Activated CD8-positive, alpha-beta T cell treated with anti-CD3 and anti-CD28 coated beads for 36 hours (primary cell): ENCODE measurements at regions not wholly inside any gene's neighbourhood (a gene's known extent, or its start where the extent isn't known, plus 50 kb on each side); places are given as distances from the start of the nearest gene placed in this dataset.

Experiments
- ATAC-seq: fragments of 200-7000 bp; cut with Tn5 transposase; one replicate; pipeline ENCODE4 v1.10.0; 2021; ENCODE audit warnings: mild to moderate bottlenecking, moderate library complexity
- CTCF ChIA-PET: fragments of 350-600 bp; sonication (Branson Sonifier 250); formaldehyde crosslinking; loops from one replicate; lab custom pipeline; 2021; ENCODE audit warnings: antibody characterized with exemption; lab: Charles Lee
- POLR2A ChIA-PET: fragments of 350-600 bp; sonication (Branson Sonifier 250); formaldehyde crosslinking; loops from one replicate; lab custom pipeline; 2021; ENCODE audit warnings: antibody characterized with exemption; lab: Charles Lee
- DNase-seq: peaks from one replicate; pipeline ENCODE4 v3.0.0-alpha.2; 2020
- H3K27ac Mint-ChIP-seq: one replicate; pipeline ENCODE4 v1.8.0; 2021; ENCODE audit warnings: mild to moderate bottlenecking, mixed read lengths
- H3K27me3 Mint-ChIP-seq: one replicate; pipeline ENCODE4 v1.8.0; 2021; ENCODE audit warnings: mixed read lengths
- H3K36me3 Mint-ChIP-seq: one replicate; pipeline ENCODE4 v1.8.0; 2021; ENCODE audit warnings: low read depth, mixed read lengths
- H3K4me1 Mint-ChIP-seq: one replicate; pipeline ENCODE4 v1.8.0; 2021; ENCODE audit warnings: low read depth, mixed read lengths
- H3K4me3 Mint-ChIP-seq: one replicate; pipeline ENCODE4 v1.8.0; 2021; ENCODE audit warnings: mild to moderate bottlenecking, moderate library complexity, mixed read lengths
- H3K9me3 Mint-ChIP-seq: one replicate; pipeline ENCODE4 v1.8.0; 2021; ENCODE audit warnings: mixed read lengths
- intact Hi-C: fragments of 100-400 bp; cut with micrococcal nuclease; formaldehyde crosslinking; loops from one replicate; pipeline ENCODE4 v1.10.0; 2022
- TF ChIP-seq, protein P1 (sequence below): fragments of 200-600 bp; IDR thresholded peaks from one replicate; pipeline ENCODE4 v1.8.0; 2022; ENCODE audit warnings: antibody characterized with exemption, mild to moderate bottlenecking

DNA sequence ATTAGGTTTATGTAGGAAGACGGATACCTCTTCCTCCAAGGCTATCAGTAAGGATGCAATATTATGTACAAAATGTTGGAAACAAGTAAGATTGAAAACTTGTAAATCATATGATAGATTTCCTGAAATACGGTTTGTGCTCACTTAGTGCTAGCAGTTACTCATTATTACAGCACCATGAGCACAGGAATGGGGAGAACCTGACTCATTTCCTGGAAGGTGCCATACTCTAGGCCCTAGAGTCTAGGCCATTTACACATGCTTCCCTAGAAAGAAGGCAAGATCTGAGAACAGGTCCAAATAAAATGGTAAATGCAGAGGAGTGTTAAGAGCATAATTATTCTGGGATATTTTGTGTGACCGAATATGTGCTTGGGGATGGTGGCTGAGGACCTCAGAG is 467.7 kb upstream of the CELF4 start:
- H3K9me3 Mint-ChIP-seq, result no peaks in the 10 kb centered on the region
- no peak for DNase-seq
- H3K27me3 Mint-ChIP-seq, result no peaks in the 10 kb centered on the region
- POLR2A ChIA-PET, result no interaction called here
- H3K27ac Mint-ChIP-seq, result no peak overlapping the region
- TF ChIP-seq, protein P1, sequence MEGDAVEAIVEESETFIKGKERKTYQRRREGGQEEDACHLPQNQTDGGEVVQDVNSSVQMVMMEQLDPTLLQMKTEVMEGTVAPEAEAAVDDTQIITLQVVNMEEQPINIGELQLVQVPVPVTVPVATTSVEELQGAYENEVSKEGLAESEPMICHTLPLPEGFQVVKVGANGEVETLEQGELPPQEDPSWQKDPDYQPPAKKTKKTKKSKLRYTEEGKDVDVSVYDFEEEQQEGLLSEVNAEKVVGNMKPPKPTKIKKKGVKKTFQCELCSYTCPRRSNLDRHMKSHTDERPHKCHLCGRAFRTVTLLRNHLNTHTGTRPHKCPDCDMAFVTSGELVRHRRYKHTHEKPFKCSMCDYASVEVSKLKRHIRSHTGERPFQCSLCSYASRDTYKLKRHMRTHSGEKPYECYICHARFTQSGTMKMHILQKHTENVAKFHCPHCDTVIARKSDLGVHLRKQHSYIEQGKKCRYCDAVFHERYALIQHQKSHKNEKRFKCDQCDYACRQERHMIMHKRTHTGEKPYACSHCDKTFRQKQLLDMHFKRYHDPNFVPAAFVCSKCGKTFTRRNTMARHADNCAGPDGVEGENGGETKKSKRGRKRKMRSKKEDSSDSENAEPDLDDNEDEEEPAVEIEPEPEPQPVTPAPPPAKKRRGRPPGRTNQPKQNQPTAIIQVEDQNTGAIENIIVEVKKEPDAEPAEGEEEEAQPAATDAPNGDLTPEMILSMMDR, result no peak
- H3K36me3 Mint-ChIP-seq, result no peaks in the 10 kb centered on the region
- intact Hi-C loops, result no loop called here
- CTCF ChIA-PET, result no interaction called here
- no peak for ATAC-seq
- no peak overlapping the region for H3K4me3 Mint-ChIP-seq
- no peaks in the 10 kb centered on the region for H3K4me1 Mint-ChIP-seq

DNA sequence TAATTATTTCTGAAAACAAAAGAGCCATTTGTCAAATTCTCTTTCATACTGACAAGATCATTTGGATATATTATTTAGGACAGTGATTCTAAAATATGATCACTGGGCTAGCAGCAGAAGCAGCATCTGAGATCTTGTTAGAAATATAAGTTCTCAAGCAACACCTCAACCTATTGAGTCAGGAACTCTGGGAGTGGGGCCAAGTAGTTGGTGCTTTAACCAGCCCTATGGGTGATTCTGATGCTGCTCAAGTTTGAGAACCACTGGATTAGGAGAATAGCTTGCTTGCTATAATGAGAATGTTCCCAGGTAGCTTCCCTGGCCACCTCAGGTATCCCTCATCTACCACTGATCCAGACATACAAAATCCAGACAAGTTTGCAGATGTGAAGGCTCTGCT is 466.9 kb upstream of the CELF4 start:
- no peaks in the 10 kb centered on the region for H3K36me3 Mint-ChIP-seq

DNA sequence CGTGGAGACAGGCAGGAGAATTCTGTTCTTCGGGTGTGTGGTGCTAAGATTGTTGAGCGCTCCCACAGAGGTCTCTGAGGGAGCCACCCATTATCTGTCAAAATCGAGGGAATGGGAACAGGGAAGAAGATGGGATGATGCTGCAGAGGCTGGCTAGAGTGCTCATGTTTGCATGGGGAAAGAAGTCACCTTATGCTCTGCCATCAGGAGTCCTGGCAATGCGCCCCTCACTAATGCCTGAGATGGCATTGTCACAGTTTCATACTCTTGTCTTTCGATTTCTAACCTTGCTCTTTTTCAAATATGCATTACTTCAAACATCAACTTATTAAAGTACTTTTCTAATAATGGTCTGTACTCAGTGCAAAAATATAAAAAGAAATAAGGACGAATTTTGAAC is 463.3 kb upstream of the CELF4 start:
- CTCF ChIA-PET, result no interaction called here
- Mint-ChIP-seq H3K4me3 (no peak overlapping the region), H3K27ac (no peak overlapping the region), H3K9me3 (no peaks in the 10 kb centered on the region), H3K4me1 (no peaks in the 10 kb centered on the region), H3K27me3 (no peaks in the 10 kb centered on the region), H3K36me3 (no peaks in the 10 kb centered on the region)
- ATAC-seq, result no peak
- POLR2A ChIA-PET, result no interaction called here
- intact Hi-C loops, result no loop called here
- no peak for DNase-seq
- TF ChIP-seq, protein P1, result no peak

More for the DNA sequence above, 466.9 kb upstream of the CELF4 start:
- intact Hi-C loops, result no loop called here
- Mint-ChIP-seq H3K4me3 (no peak overlapping the region), H3K9me3 (no peaks in the 10 kb centered on the region), H3K27me3 (no peaks in the 10 kb centered on the region), H3K27ac (no peak overlapping the region), H3K4me1 (no peaks in the 10 kb centered on the region)
- ChIA-PET POLR2A (interaction anchor here (0.7 kb wide), 1 partner anchor 1552 kb away, joined by 3 read pairs; no protein-coding TSS in a partner anchor), CTCF (no interaction called here)
- DNase-seq (no peak), ATAC-seq (no peak)
- TF ChIP-seq, protein P1, result no peak

DNA sequence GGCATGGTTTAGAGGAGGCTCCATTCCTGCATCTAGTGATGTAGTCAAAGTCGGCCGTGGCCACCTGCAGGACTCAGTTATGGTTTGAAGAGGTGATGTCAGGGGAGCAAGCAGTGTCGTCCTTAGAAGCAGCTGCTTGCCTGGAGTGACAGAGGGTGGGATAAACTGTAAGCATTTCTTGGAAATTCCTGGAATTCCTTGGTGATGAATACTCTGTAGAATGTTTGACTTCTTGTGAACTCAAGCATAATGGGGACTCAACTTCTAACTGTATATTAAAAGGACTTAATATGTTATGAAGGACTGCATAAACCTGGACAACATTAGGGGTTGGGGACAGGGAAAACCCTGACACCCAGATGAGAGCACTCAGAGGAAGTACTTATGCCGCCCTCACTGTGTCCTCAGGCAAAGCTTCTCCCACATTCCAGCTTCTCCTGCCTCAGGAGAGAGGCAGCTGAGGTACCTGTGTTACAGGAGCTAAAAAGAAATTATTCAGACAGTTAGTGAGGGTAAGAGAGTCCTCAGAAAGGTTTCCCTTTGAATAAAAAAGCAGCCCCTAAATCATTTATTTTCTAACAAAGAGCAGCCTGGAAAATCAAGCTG is 459.9 kb upstream of the CELF4 start:
- POLR2A ChIA-PET, result no interaction called here
- TF ChIP-seq, protein P1, result no peak
- intact Hi-C loops, result no loop called here
- ATAC-seq (no peak), DNase-seq (no peak)
- Mint-ChIP-seq H3K4me1 (no peaks in the 10 kb centered on the region), H3K4me3 (no peak overlapping the region), H3K27ac (no peak overlapping the region), H3K9me3 (no peaks in the 10 kb centered on the region), H3K36me3 (no peaks in the 10 kb centered on the region), H3K27me3 (no peaks in the 10 kb centered on the region)
- CTCF ChIA-PET, result no interaction called here

DNA sequence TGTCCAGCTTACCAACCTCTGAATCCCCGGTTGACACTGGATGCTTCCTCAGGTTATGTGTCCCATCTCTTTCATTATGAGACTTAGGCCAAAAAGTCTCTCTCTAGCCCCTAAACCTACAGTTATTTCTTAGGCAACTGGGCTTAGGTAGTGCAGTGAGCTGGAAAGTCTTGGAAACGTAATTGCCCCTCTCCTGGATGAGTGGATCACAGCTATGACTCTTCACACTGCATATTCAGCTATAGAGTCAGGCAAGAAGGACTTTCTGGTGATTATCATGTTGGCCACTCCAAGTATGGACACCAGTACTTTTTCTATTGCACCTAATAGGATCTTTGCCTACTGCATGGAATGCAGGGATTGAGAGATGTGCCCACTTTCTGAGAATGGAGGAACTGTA is 458.3 kb upstream of the CELF4 start:
- DNase-seq, result no peak
- no peaks in the 10 kb centered on the region for H3K36me3 Mint-ChIP-seq
- H3K27ac Mint-ChIP-seq, result no peak overlapping the region
- ChIA-PET CTCF (no interaction called here), POLR2A (no interaction called here)
- no peaks in the 10 kb centered on the region for H3K4me1 Mint-ChIP-seq
- H3K27me3 Mint-ChIP-seq, result no peaks in the 10 kb centered on the region
- TF ChIP-seq, protein P1, result no peak
- ATAC-seq, result no peak
- no peaks in the 10 kb centered on the region for H3K9me3 Mint-ChIP-seq
- no peak overlapping the region for H3K4me3 Mint-ChIP-seq
- intact Hi-C loops, result no loop called here
